Epithelial cell of proximal tubule (primary cell): ENCODE measurements at regions not wholly inside any gene's neighbourhood (a gene's known extent, or its start where the extent isn't known, plus 50 kb on each side); places are given as distances from the start of the nearest gene placed in this dataset.
A peak's percentile ranks its signal among the peaks of the same experiment; 100 is the strongest.

ENCODE experiments used
- DNase-seq: peaks from one replicate; pipeline ENCODE4 v3.0.0-alpha.2; 2011; ENCODE audit warnings: low read depth
- H3K4me3 ChIP-seq: 2 replicates; pipeline ENCODE4 v1.5.1; 2011; ENCODE audit warnings: low read depth, mild to moderate bottlenecking, low read length
- CTCF ChIP-seq: conservative IDR thresholded peaks from 2 replicates; pipeline ENCODE4 v1.5.1; 2012; ENCODE audit warnings: low read depth, mild to moderate bottlenecking, low read length

GRCh38 chr9:647522-647921 is 194.0 kb upstream of the DMRT1 start:
- DNase-seq = no peak
- H3K4me3 ChIP-seq = no peak overlapping the region
- no peak for TF ChIP-seq CTCF

GRCh38 chr9:649128-650074 is 192.1 kb upstream of the DMRT1 start:
- no peak for TF ChIP-seq CTCF
- peak; percentile 36 for DNase-seq
- H3K4me3 ChIP-seq = no peak overlapping the region

- DNase-seq = peak; percentile 40
- TF ChIP-seq CTCF = no peak
- H3K4me3 ChIP-seq = peak overlapping the region; percentile 9
These were observed 191.1 kb upstream of the DMRT1 start for GRCh38 chr9:650362-650761.

- TF ChIP-seq CTCF = no peak
- no peak overlapping the region for H3K4me3 ChIP-seq
- DNase-seq = no peak
These were observed 190.1 kb upstream of the DMRT1 start for GRCh38 chr9:651371-651770.

GRCh38 chr9:652914-653313 is 188.6 kb upstream of the DMRT1 start:
- no peak for DNase-seq
- no peak for TF ChIP-seq CTCF
- H3K4me3 ChIP-seq = no peak overlapping the region

- TF ChIP-seq CTCF = no peak
- no peak overlapping the region for H3K4me3 ChIP-seq
- DNase-seq = no peak
These were observed 188.1 kb upstream of the DMRT1 start for GRCh38 chr9:653421-653820.
